ENCODE measurements at regions not wholly inside any gene's neighbourhood (a gene's known extent, or its start where the extent isn't known, plus 50 kb on each side); places are given as distances from the start of the nearest gene placed in this dataset.

GRCh38 chr9:25570802-25571201 lies 107.4 kb downstream of the TUSC1 start:
- TF ChIP-seq CTCF (IDR thresholded peaks at IDR 0.05) (no peak), POLR2A (IDR thresholded peaks at IDR 0.05) (no peak)

Measured in Peyer's patch (tissue), 4 donors.